EL (cell line): ENCODE measurements at regions not wholly inside any gene's neighbourhood (a gene's known extent, or its start where the extent isn't known, plus 50 kb on each side); places are given as distances from the start of the nearest gene placed in this dataset.
A peak's percentile ranks its signal among the peaks of the same experiment; 100 is the strongest.
"Not testable (repeated sequence)": the region's sequence is repeated elsewhere in the genome, so short reads cannot be mapped to it uniquely, and the experiment has no call there.

Experiments
- DNase-seq: peaks from one replicate; pipeline ENCODE4 v3.0.0-alpha.2; 2016

DNA sequence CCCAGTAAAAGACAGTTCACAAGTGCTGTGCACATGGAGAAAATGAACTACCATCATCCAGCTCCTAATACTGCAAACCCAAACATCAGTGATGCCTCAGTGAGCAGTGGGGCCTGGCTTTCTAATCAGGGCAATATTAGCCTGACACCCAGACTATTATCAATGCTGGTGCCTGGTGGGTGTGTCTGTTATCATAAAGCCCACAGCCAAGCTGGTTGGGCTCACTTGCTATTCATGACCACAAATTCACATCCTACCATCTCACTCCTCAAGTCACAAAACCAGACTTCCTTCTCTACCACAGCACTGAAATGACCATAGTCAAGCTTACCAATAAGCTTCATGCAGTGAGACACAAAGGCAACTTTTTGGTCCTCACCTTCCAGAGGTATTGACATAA, 180.8 kb upstream of the PLN start:
- no peak for DNase-seq

DNA sequence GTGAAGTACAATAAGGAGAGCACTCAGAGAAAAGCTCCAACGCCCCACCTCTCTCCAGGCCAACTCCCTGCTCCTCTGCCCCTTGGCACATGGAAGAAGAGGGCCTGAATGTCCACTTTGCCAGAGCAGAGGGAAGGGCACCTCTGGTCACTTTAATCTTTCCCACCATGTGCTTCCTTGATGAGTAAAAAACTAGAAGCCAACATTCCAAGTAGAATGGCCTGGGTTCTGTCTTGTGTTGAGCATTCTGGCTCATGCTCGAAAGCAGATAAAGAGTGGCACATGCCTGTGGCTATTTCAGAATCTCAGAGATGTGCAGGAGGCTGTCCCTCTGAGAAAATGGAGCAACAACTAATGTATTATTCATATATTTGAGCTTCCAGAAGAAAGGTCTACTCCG, 177.4 kb upstream of the PLN start:
- DNase-seq = no peak

DNA sequence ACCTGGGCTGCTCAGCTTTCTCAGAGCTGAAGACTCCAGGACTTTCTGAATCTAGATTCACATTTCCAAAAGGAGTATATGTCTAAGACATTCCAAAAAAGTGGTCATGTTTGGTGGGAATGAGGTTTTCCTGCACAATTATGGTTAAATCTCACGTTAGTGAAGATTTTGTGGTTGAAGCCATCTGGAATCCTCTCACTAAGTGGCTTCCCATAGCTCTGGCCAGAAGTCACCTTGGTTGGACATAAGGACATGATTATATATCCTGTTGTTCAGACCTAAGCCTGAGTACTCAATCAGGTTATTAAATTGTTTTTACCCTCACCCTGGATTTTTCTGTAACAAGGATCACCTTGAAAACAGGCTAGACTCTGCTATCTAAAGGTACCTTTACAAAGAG, 176.1 kb upstream of the PLN start:
- DNase-seq = no peak

DNA sequence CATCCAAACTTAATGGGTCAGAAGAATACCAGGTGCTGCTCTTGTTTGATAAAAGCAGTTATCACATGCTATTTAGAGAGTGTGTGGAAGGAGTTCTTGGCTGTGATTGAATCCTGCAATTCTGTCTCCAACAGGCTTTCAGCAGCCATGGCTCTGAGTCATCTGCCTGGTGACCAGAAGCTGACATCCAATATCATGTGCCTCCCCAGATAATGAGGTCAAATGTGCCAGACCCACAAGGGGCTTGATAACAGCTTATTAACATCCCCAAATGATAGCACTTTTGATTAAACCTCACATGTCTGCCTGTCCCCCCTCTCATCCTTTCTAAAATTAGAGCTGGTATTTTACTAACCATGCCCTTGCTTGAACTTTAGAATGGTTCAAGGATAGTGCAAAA, 175.7 kb upstream of the PLN start:
- peak; percentile 33 for DNase-seq

DNA sequence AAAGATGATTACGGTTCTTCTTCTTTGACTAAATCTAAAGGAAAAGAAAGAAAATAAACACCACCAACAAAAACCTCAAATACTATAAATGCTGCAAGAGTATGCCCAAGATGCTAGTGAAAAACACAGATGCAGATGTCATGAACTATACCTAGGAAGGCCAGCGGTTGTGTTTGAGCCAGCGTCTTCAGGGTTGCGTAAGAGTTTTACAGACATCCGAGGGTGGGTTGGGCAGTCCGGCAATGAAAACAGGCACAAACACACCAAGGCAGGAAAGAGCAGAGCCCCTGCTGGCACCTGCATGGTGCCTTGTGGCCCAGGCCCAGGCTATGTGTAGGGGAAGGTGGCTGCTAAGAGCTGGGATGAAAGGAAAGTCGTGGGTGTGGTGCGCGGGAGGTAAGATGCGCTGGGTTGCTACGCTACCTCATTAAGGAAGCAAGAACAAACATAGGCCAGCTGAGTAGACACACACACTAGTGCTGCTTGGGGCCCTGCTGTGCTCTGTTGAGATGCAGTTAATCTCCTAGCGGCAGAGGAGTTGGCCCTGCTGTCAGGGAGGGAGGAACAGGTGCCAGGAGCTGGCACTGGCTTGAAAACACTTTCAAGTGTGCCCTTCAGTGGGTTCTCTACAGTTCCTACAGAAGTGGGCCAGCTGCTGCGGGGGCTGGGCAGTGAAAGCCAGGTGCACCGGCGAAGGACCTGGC, 170.2 kb upstream of the PLN start:
- no peak for DNase-seq

DNA sequence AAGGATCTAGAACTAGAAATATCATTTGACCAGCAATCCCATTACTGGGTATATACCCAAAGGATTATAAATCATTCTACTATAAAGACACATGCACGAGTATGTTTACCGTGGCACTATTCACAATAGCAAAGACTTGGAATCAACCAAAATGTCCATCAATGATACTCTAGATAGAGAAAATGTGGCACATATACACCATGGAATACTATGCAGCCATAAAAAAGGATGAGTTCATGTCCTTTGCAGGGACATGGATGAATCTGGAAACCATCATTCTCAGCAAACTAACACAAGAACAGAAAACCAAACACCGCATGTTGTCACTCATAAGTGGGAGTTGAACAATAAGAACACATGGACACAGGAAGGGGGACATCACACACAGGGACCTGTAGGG, 167.5 kb upstream of the PLN start:
- DNase-seq = not testable (repeated sequence)

DNA sequence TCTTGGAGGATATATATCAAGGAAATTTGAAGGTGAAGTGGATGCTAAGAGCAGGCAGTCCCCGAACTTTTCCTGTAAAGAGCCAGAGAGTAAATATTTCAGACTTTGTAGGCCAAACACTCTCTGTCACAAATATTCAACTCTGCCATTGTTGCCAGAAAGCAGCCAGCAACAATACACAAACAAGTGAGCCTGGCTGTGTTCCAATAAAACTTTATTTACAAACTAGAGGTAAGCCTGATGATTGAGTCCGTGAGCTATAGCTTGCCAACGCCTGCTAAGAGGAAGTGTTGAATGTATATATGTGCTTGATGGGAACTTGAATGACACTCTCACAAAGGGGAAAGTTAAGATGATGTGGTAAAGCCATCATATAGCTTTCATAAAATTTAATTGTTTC, 166.0 kb upstream of the PLN start:
- no peak for DNase-seq

DNA sequence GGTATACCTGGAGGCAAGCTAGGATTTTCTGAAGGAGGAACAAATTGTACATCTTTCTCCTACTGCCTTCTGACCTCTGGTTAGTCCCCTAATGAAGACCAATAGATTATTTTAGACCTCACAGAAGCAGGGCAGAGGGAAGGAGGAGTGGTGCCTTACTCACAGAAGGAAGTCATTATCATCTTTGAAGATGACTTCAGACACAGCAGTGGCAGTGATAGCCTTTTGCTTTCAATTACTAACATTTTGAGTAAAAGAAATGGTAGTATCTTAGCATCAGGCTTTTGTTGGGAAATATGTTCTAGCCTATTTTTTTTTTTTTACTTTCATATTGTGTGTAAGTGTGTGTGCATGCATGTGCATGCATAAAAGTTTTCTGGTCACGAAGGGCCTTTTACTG, 164.2 kb upstream of the PLN start:
- DNase-seq = no peak

DNA sequence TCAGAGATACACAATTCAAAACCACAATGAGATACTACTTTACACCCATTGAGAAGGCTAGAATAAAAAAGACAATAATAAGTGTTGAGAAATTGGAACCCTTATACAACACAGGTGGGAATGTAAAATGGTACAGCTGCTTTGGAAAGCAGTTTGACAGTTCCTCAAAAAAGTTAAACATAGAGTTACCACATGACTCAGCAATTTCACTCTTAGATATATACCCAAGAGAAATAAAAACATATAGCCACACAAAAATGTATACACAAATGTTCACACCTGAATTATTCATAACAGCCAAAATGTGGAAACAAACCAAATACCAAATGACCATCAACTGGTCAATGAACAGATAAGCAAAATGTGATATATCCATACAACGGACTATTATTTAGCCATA, 161.1 kb upstream of the PLN start:
- DNase-seq = no peak

DNA sequence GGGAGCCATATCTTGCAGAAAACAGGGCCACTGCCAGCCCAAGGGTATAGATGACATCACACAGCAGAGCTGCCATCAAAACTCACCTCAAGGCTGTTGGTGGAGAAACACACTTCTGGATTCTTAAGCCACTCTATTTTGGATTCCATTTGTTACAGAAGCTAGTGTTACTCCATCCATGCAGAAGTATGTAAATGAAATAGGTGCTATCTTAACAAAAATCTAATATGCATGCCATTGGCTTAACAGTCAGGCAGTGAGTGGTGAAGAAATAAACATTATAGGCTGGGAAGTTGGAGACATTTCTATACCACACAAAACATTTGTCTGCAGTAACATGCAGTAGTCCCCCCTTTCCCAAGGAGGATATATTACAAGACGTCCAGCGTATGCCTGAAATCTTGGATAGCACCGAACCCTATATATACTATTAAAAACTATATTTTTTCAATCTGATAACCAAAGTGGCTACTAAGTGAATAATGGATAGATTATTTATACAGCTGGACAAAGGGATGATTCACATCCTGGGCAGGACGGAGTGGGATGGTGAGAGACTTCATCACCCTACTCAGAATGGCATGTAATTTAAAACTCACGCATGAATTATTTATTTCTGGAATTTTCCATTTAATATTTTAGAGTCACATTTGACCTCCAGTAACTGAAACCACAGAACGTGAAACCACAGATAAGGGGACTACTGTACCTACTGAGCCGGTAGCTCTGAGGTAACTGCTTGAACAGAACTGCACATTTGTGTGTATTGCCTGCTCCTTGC, 160.0 kb upstream of the PLN start:
- peak; percentile 95 for DNase-seq

DNA sequence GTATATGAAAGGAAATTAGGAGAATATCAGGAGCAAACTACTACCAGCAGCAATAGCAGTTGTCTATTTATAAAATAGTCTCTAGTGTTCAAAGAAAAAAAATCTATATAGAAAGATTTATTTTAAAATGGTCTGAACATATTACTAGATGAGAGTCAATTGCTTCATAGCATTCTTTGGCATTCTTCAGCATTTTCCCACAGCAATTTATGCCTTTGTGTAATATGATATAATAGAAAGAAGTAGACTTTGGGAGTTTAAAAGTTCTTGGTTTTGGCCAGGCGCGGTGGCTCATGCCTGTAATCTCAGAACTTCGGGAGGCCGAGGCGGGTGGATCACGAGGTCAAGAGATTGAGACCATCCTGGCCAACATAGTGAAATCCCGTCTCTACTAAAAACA, 157.0 kb upstream of the PLN start:
- DNase-seq = no peak

DNA sequence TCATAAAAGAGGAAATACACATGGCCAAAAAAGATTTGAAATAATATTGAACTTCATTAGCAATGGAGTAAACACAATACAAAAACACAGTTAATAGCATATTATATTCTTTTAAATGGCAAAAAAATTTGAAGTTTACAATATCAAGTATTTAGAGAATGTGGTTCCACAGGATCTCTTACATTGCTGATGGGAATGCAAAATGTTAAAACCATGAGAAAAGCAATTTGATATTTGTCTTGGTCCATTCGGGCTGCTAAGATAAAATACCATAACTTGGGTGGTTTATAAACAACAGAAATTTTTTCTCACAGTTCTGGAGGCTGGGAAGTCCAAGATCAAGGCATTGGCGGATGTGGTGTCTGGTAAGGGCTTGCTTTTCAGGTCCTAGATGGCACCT, 154.0 kb upstream of the PLN start:
- DNase-seq = no peak

DNA sequence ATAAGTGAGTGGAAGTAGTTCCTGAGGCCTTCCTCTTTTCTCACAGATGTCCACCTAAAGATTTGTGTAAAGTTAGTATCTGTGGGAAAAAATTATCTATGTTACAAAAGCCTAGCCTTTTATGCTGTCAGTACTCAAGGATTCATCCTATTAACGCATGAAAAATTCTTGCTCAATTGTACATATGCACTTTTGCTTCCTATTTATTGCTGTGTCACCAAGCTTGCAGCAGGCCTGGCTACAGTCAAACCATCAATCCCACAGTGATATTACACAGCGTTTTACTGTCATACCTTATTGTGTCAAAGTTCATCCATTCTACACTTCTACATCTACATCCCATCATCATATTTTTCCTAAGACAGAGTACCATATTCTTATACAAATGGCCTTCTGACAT, 151.1 kb upstream of the PLN start:
- no peak for DNase-seq

DNA sequence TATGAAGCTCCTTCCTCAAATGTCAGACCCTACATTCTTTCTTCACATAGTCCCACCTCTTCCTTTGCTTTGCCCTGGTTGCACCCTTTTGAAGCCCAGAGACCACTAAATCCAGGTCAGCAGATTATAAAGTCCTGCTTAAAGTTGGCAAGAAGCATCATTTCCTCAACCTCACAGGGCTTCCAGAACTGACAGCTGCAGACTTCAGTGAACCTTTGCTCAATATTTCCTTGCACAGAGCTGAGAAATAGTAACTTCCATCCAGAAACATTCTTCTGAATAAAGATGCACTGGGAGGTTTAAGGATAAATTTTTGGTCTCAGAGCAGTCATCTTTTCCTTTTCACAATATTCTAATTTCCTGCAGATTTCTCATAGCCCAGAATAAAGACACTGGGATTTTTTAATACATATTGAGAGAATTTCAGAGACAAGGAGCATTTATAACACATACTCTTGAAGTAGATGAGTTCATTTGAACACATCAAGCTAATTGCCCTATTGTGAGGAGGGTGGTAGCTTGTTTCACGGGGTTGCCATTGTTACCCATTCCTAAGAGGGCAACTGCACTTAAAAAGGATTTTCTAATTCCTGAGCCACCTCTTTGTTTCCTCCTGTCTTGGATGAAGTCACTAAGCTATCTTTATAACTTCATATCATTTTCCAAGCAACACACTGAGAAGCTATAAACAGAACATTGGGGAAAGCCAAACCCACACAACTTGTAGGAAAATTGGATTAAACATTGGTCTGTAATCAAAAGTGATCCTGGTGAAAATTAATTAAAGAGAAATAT, 150.2 kb upstream of the PLN start:
- no peak for DNase-seq

DNA sequence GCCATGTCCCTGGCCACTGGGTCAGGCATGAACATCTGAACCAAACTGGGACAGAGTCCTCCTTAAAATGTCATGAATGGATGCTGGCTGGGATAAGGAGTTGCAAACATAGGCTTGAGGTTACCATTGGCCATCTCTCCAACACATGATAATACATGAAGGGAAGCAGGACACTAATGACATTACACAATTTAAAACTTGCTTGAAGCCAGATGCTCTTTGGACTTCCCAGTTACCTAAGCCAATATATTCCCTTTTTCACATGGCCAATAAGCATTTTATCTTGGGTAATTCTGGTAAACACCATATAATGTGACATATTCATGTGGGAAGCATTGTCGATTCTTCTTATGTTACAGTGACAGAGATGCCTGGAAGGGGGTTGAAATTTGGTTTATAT, 148.0 kb upstream of the PLN start:
- no peak for DNase-seq

DNA sequence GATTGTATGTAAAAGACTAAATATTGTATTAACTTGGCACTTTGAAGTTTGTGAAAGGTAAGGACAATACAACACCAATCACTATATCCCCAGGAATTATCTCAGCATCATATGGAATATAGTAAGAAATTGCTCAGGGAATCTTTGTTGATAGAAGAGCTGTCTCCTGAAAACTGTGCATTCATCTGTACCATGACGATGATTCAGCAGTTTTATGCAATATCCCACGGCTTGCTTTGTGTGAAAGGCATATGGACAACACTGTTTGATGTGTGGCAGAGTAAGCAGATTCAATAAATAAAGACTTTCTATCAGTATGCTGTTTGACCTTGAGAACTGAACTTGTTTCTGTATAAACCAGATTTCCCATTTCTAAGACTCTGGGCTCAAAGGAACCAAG, 147.5 kb upstream of the PLN start:
- no peak for DNase-seq

DNA sequence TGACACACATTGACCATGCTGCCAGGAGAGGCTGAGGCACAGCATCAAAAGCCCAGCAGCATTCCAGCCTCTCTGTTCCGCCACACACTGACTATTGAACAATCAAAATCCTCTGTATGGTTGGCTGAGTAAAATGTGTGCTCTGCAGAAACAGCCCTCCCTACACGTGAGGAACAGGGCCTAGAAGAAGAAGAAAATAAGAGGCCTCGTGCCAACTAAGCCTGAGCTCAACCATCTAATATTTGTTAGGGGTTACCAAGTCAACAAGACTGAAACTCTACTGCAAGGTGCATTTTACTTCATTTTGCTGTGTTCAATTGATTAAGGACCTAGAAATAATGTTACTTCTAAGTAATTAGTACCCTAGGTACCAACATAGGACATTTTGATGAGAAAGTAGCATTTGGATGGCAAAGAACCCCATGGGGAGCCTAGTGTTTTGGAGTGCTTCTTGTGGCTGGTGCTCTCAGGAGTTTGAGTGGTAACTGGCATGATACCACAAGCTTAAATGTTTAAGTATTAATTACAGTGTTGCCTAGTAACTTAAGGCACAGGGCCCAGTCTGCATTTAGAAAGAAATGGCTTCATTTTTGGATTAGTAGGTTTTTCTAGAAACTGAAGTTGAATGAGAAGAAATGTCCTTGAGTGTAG, 146.6 kb upstream of the PLN start:
- DNase-seq = no peak

DNA sequence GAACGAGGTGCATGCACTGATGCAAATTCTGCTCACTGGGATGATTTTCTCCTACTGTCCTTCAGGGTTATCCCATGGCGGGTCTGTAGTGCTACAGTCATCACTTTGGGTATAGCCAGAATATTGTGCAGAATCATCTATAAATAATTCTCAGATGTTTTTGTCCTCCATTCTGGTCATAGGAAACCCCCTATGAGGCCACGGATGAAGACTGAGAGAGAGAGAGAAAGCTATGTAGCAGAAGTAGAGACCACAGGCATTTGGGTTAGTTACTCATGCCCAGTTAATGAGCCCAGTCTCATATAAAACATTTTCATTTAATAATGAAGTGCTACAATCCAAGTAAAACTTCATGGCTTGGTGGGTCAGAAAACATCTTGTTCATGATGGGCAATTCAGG, 145.1 kb upstream of the PLN start:
- DNase-seq = peak; percentile 23

DNA sequence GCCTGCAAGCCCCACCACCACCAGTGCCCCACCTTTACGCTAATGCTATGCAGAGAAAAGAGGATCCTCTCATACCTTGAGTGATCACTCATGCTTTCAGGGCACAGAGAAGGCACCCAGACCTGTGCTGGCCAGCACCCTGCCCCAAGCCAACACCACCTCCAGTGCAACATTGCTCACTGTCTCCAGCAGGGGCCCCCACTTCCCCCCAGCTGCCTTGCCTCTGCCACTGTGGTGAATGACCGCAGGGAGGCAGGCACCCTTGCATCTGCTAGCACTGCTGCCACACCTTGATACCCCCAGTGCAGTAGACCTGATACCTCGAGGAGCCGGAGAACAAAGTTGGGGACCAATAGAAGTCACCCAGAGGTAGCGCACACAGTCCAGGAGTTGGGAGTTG, 139.2 kb upstream of the PLN start:
- no peak for DNase-seq

DNA sequence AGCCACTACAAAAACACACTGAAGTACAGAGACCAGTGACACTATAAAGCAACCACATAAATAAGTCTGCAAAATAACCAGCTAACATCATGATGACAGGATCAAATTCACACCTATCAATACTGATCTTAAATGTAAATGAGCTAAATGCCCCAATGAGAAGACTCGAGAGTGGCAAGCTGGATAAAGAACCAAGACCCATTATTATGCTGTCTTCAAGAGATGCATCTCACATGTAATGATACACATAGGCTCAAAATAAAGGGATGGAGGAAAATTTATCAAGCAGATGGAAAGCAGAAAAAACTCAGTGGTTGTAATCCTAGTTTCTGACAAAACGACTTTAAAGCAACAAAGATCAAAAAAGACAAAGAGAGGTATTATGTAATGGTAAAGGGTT, 138.1 kb upstream of the PLN start:
- no peak for DNase-seq
